Kidney epithelial cell (primary cell): ENCODE measurements at regions not wholly inside any gene's neighbourhood (a gene's known extent, or its start where the extent isn't known, plus 50 kb on each side); places are given as distances from the start of the nearest gene placed in this dataset.
"Not testable (repeated sequence)": the region's sequence is repeated elsewhere in the genome, so short reads cannot be mapped to it uniquely, and the experiment has no call there.

ENCODE experiments used
- DNase-seq: peaks from one replicate; pipeline ENCODE4 v3.0.0-alpha.2; 2010; ENCODE audit warnings: low read depth
- H3K27me3 ChIP-seq: 2 replicates; pipeline ENCODE4 v1.6.0; 2011; ENCODE audit warnings: low read length; ENCODE audit not compliant: control insufficient read depth, insufficient read depth
- H3K36me3 ChIP-seq: 2 replicates; pipeline ENCODE4 v1.5.1; 2011; ENCODE audit warnings: low read length; ENCODE audit not compliant: control insufficient read depth, insufficient read depth
- H3K4me3 ChIP-seq: 2 replicates; pipeline ENCODE4 v1.5.1; 2011; ENCODE audit warnings: low read depth, mild to moderate bottlenecking, control low read depth, low read length
- TF ChIP-seq, protein P1 (sequence below): IDR thresholded peaks from 2 replicates; pipeline ENCODE4 v1.5.1; 2011; ENCODE audit warnings: mild to moderate bottlenecking, moderate library complexity, low read length, control low read depth, inconsistent platforms; ENCODE audit not compliant: insufficient read depth, poor library complexity, severe bottlenecking

DNA sequence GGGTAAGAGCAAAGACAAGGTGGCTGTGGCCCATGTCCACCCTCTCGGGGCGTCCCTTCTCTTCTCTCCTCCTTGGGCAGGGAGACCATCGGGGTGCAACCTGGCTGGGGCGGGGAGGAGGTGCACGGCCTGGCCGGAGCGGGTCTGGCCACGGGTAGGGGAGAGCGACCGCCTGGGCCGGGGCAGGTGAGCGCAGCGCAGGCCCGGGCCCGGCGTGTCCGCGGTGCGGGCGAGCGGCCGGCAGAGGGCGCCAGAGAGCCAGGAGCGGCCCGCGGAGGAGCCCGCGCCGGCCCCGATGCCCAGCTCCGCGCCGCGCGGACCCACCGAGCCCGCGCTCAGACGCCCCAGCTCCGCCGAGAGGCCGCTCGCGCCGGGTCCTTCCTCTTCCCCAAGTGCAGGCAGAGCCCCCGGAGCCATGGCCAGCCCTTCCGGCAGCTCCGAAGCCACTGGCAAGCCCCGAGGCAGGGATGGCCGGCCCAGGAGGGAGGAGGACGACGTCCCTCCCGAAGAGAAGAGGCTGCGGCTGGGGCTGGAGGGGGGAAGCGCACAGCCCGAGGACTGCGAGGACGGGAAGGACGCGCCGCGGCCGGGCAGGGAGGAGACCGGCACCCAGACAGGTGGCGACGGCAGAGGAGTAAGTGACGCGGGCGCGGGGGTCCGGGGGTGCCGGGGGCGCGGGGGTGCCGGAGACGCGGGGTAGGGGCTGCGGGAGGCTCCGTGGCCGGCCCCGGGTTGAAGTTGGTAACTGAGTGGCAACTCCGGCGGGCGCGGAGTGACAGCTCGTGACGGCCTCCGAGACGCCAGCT lies 142.1 kb upstream of the EEF2KMT start:
- H3K36me3 ChIP-seq, DNase-seq, H3K4me3 ChIP-seq: not testable (repeated sequence)

DNA sequence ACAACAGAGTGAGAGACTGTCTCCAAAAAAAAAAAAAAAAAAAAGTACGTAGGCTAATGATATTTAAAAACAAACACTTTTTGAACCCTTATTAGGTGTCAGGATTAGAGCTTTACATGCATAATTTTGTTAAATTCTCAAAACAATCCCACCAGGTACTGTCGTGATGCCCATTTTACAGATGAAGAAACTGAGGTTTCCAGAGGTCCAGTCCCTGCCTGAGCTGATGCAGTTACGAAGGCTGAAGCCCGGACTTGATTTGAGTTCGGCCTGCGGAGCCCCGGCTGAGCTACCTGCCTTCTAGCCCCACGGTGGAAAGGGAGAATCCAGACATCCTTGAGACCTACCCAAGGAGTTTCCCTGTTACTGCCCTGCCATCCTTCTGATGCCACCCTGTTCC lies 137.5 kb upstream of the EEF2KMT start:
- DNase-seq, result no peak
- H3K36me3 ChIP-seq, result no peaks in the 10 kb centered on the region
- no peak overlapping the region for H3K4me3 ChIP-seq
- H3K27me3 ChIP-seq, result peaks cover 2% of the 10 kb centered on the region
- TF ChIP-seq, protein P1, sequence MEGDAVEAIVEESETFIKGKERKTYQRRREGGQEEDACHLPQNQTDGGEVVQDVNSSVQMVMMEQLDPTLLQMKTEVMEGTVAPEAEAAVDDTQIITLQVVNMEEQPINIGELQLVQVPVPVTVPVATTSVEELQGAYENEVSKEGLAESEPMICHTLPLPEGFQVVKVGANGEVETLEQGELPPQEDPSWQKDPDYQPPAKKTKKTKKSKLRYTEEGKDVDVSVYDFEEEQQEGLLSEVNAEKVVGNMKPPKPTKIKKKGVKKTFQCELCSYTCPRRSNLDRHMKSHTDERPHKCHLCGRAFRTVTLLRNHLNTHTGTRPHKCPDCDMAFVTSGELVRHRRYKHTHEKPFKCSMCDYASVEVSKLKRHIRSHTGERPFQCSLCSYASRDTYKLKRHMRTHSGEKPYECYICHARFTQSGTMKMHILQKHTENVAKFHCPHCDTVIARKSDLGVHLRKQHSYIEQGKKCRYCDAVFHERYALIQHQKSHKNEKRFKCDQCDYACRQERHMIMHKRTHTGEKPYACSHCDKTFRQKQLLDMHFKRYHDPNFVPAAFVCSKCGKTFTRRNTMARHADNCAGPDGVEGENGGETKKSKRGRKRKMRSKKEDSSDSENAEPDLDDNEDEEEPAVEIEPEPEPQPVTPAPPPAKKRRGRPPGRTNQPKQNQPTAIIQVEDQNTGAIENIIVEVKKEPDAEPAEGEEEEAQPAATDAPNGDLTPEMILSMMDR, result no peak

More for the DNA sequence above, 142.1 kb upstream of the EEF2KMT start:
- H3K27me3 ChIP-seq, result peaks cover 11% of the 10 kb centered on the region

DNA sequence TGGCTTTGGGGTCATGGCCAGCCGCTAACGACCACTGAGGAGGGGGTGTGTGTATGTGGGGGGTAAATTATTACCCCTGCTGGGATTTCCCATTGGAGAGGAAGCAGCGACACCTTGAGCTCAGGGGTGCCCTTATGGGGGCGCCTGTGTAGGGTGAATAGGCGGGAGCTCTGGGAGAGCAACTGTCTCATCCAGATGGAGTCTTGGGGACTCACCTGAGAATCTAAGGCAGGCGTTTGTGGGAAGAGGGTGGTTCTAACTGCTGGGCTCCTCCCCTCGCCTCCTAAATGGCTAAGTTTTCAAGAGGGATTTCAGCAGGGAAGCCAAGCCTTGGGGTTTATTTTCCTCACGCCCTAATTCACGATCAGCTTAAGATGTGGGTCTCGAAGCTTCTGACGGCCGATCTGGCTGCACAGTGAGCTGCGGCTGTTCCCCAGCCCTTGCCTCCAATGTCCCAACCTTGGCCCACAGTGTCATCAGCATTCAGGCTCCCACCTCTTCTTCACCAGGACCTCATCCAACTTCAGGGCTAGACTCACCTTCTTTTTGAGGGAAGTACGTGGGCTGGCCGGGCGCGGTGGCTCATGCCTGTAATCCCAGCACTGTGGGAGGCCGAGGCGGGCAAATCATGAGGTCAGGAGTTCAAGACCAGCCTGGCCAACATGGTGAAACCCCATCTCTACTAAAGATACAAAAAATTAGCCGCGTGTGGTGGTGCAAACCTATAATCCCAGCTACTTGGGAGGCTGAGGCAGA lies 136.9 kb upstream of the EEF2KMT start:
- H3K27me3 ChIP-seq, result no peaks in the 10 kb centered on the region
- TF ChIP-seq, protein P1, result no peak
- H3K4me3 ChIP-seq, result no peak overlapping the region
- no peaks in the 10 kb centered on the region for H3K36me3 ChIP-seq
- no peak for DNase-seq

DNA sequence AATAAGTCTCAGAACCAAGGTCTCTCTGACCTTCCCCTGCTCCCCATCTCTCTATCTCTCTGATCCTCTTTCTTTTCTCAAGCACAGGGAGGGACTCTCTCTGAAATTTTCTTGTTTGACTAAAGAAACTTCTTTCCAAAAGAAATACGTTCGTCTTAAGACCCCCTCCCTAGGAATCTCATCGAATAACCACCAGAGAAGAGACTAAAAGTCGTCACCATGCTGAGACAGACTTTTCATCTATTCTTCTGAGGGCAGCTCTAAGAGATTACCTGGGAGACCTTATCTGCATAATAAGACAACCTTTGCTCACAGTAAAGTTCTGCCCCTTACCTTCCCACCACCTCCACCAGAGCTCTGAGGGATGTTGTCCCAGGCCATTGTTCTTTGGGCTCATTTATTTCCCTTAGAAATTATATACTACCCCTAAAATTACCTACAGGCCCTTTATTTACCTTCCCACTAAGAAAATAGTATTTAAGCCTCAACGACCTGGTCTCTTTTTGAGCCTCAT lies 133.7 kb upstream of the EEF2KMT start:
- Histone ChIP-seq H3K36me3 (no peaks in the 10 kb centered on the region), H3K4me3 (no peak overlapping the region), H3K27me3 (no peaks in the 10 kb centered on the region)
- TF ChIP-seq, protein P1, result no peak
- no peak for DNase-seq

DNA sequence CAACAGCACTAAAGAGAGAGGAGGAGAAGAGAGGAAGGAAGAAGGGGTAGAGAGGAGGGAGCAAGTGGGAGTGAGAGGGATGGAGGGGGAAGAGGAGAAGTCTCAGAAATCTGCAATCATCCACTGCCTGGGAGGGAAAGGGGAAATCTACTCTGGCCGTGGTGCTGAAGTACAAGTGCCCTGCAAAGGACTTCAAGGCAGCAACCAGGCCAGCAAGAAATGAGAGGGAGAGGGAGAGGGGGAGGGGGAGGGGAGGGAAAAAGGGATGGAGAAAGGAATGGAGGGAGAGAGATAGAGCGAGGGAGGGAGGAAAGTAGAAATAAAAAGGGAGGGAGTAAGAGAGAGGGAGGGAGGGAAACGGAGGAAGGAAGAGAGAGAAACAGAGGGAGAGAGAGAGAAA lies 130.8 kb upstream of the EEF2KMT start:
- Histone ChIP-seq H3K27me3 (no peaks in the 10 kb centered on the region), H3K4me3 (no peak overlapping the region), H3K36me3 (no peaks in the 10 kb centered on the region)
- TF ChIP-seq, protein P1, result no peak
- no peak for DNase-seq

DNA sequence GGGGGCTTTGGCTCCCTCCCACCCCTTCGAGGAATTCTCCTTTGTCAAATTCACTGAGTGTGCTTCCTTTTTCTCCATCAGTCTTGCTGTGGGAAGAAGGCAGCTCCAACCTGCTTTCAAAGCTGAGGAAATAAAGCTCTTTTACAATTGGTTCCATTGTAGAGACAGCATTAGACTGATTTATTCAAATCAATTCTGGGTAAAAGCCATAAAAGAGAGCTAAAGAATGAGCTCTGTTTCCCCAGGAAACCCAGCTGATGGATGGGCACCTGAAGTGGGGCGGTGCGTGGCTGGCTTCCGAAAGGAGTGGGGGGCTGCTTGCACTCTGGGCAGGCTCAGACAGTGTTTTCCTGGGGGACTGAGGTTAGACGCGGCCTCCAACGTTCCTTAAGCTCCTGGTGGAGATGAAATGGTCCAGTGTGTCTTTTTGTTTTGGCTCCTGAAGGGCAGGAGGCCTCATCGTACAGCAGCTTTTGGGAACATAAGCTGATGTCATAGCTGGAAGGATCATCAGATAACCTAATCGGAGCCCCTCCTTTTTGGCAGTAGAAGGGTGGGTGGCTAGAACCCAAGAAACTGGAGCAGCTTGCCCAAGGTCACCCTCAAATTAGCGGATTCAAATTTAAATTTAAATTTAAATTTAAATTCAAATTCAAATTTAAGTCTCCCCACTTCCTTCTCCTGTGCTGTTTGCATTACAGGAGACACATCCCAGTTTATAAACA lies 128.5 kb upstream of the EEF2KMT start:
- Histone ChIP-seq H3K27me3 (no peaks in the 10 kb centered on the region), H3K4me3 (no peak overlapping the region), H3K36me3 (no peaks in the 10 kb centered on the region)
- TF ChIP-seq, protein P1, result no peak
- DNase-seq, result no peak
